ENCODE measurements at regions not wholly inside any gene's neighbourhood (a gene's known extent, or its start where the extent isn't known, plus 50 kb on each side); places are given as distances from the start of the nearest gene placed in this dataset.

DNA sequence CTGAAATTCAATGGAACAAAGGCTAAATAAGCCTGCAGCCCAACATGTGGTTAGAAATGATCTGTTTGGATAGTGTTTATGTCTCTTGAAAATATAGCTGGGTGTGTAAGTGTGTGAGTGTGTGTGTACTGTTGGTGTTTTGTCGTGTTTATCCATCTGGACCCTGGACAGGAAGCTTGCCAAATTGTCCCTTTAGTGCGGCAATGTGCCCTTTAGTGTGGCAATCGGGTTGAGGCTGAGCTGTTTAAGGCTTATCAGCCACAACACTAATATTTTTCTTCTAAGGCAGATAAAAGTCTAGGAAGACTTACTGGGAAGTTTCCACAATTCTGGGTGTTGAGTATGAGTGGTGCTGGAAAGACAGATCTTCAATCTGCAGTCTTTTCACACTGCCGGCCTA, 180.2 kb downstream of the YTHDC2 start:
- 57 to 62% (median 60%) methylated on average over 4 of the region's 4 CpGs for WGBS, 4 donors
- DNase-seq: no peak
- intact Hi-C loops (cut with DNase I): no loop called here

GRCh38 chr5:113694576-113694975, 181.1 kb downstream of the YTHDC2 start:
- peaks cover 5% of the 10 kb centered on the region for H3K27me3 ChIP-seq
- H3K9me3 ChIP-seq (replicated peaks in 1 of 3): no peaks in the 10 kb centered on the region
- H3K36me3 ChIP-seq (replicated peaks in 1 of 2): no peaks in the 10 kb centered on the region
- no peaks in the 10 kb centered on the region for H3K4me1 ChIP-seq (replicated peaks in 1 of 2)
- intact Hi-C loops (cut with DNase I): no loop called here
- no peak for DNase-seq
- H3K27ac ChIP-seq: no peak overlapping the region
- no peak overlapping the region for H3K4me3 ChIP-seq
- WGBS, 4 donors: 84 to 97% (median 87%) methylated on average over 2 of the region's 2 CpGs
- TF ChIP-seq, protein P1, sequence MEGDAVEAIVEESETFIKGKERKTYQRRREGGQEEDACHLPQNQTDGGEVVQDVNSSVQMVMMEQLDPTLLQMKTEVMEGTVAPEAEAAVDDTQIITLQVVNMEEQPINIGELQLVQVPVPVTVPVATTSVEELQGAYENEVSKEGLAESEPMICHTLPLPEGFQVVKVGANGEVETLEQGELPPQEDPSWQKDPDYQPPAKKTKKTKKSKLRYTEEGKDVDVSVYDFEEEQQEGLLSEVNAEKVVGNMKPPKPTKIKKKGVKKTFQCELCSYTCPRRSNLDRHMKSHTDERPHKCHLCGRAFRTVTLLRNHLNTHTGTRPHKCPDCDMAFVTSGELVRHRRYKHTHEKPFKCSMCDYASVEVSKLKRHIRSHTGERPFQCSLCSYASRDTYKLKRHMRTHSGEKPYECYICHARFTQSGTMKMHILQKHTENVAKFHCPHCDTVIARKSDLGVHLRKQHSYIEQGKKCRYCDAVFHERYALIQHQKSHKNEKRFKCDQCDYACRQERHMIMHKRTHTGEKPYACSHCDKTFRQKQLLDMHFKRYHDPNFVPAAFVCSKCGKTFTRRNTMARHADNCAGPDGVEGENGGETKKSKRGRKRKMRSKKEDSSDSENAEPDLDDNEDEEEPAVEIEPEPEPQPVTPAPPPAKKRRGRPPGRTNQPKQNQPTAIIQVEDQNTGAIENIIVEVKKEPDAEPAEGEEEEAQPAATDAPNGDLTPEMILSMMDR (IDR thresholded peaks at IDR 0.05): no peak
- TF ChIP-seq POLR2A (IDR thresholded peaks at IDR 0.05): no peak

More for the DNA sequence above, 180.2 kb downstream of the YTHDC2 start:
- no peak overlapping the region for H3K27ac ChIP-seq
- H3K36me3 ChIP-seq (replicated peaks in 1 of 2): no peaks in the 10 kb centered on the region
- H3K27me3 ChIP-seq: peaks cover 5% of the 10 kb centered on the region
- no peak overlapping the region for H3K4me3 ChIP-seq
- H3K9me3 ChIP-seq (replicated peaks in 1 of 3): no peaks in the 10 kb centered on the region
- H3K4me1 ChIP-seq (replicated peaks in 1 of 2): no peaks in the 10 kb centered on the region
- no peak for TF ChIP-seq POLR2A (IDR thresholded peaks at IDR 0.05)
- TF ChIP-seq, protein P1 (IDR thresholded peaks at IDR 0.05): no peak

DNA sequence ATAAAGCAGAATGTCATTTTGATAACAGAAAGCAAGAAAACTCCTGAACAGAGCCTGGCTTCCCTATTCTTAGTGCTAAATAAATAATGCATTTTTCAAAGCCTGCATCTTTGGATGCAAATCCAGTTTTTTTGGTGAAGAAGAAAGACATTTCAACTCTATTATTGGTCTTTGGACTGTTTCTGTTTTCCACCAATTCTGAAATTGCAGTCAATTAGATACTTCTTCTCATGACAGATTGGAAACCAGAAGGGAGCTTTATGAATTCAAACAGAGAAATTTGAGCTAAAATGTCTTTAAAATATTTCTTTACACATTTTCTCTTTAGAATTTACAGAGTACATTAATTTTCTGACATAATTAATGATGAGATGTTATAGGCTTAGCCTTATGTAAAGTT, 189.8 kb downstream of the YTHDC2 start:
- intact Hi-C loops (cut with DNase I): no loop called here
- H3K27ac ChIP-seq: no peak overlapping the region
- no peak for DNase-seq
- H3K9me3 ChIP-seq (replicated peaks in 1 of 3): peaks cover 0 to 5% (median 5%) of the 10 kb centered on the region in 3 donors
- no peaks in the 10 kb centered on the region for H3K27me3 ChIP-seq
- H3K4me1 ChIP-seq (replicated peaks in 1 of 2): no peaks in the 10 kb centered on the region
- no peaks in the 10 kb centered on the region for H3K36me3 ChIP-seq (replicated peaks in 1 of 2)
- no peak overlapping the region for H3K4me3 ChIP-seq
- no peak for TF ChIP-seq POLR2A (IDR thresholded peaks at IDR 0.05)
- TF ChIP-seq, protein P1 (IDR thresholded peaks at IDR 0.05): no peak

DNA sequence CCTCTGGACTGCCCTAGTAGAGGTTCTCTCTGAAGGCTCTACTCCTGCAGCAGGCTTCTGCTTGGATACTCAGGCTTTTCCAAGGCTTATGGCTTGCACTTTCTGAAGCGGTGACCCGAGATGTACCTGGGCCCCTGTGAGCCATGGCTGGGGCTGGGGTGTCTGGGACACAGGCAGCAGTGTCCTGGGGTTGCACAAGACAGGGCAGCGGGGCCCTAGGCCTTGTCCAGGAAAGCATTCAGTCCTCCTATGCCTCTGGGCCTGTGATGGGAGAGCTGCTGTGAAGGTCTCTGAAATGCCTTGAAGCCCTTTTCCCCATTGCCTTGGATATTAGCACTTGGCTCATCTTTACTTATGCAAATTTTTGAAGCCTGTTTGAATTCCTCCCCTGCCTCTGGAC, 192.2 kb downstream of the YTHDC2 start:
- intact Hi-C loops (cut with DNase I): no loop called here
- Histone ChIP-seq H3K4me3 (no peak overlapping the region), H3K9me3 (replicated peaks in 1 of 3) (peaks cover 0 to 5% (median 5%) of the 10 kb centered on the region in 3 donors), H3K4me1 (replicated peaks in 1 of 2) (no peaks in the 10 kb centered on the region), H3K27me3 (no peaks in the 10 kb centered on the region), H3K36me3 (replicated peaks in 1 of 2) (no peaks in the 10 kb centered on the region), H3K27ac (no peak overlapping the region)
- no peak for TF ChIP-seq POLR2A (IDR thresholded peaks at IDR 0.05)
- TF ChIP-seq, protein P1 (IDR thresholded peaks at IDR 0.05): no peak
- no peak for DNase-seq
- WGBS, 4 donors: 80 to 94% (median 88%) methylated on average over 3 of the region's 3 CpGs
